Gastroesophageal sphincter (tissue), 3 donors: ENCODE measurements at regions not wholly inside any gene's neighbourhood (a gene's known extent, or its start where the extent isn't known, plus 50 kb on each side); places are given as distances from the start of the nearest gene placed in this dataset.

Source experiments
- POLR2AphosphoS5 ChIP-seq: sonication (generic); formaldehyde crosslinking; IDR thresholded peaks from one replicate; pipeline ENCODE4 v1.6.1; 2017; ENCODE audit warnings: antibody characterized with exemption
- TF ChIP-seq, protein P1 (sequence below), 4 experiments: fragments of 200-600 bp in 2 of 4; fragments of 450-650 bp in 2 of 4; sonication (generic) in 1 of 4; IDR thresholded peaks; one replicate each; pipeline ENCODE4 v1.5.1; 2017 to 2019; ENCODE audit warnings: antibody characterized with exemption in 4 of 4, mild to moderate bottlenecking in 2 of 4, moderate library complexity in 2 of 4

DNA sequence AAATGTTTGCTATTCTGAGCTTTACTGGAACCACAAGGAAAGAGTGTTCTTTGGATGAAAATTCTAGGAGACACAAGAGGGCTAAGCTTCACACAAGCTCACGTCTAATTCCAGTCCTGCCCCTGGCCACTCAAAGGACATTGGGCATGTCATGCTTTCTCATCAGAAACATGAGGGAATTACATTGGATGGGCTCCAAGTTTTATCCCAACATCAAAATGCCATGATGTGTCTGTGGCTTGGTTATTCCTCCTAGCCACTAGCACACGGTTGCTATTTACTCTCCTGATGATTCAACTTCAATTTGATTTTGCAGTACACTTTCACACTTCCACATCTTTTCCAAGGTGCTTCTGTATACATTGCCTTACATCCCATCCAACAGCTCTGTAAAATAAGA, 149.6 kb upstream of the FAM9B start:
- no peak for TF ChIP-seq POLR2AphosphoS5
- TF ChIP-seq, protein P1, sequence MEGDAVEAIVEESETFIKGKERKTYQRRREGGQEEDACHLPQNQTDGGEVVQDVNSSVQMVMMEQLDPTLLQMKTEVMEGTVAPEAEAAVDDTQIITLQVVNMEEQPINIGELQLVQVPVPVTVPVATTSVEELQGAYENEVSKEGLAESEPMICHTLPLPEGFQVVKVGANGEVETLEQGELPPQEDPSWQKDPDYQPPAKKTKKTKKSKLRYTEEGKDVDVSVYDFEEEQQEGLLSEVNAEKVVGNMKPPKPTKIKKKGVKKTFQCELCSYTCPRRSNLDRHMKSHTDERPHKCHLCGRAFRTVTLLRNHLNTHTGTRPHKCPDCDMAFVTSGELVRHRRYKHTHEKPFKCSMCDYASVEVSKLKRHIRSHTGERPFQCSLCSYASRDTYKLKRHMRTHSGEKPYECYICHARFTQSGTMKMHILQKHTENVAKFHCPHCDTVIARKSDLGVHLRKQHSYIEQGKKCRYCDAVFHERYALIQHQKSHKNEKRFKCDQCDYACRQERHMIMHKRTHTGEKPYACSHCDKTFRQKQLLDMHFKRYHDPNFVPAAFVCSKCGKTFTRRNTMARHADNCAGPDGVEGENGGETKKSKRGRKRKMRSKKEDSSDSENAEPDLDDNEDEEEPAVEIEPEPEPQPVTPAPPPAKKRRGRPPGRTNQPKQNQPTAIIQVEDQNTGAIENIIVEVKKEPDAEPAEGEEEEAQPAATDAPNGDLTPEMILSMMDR (IDR thresholded peaks at IDR 0.05) = no peak
